ENCODE measurements at regions not wholly inside any gene's neighbourhood (a gene's known extent, or its start where the extent isn't known, plus 50 kb on each side); places are given as distances from the start of the nearest gene placed in this dataset.

- FAIRE-seq (no peak), DNase-seq (ENCODE audit: low spot score in 2 of 2) (no peak)
These were observed 154.3 kb upstream of the KCNH7 start for GRCh38 chr2:162992828-162993227.

- DNase-seq (ENCODE audit: low spot score in 2 of 2) (no peak), FAIRE-seq (no peak)
These were observed 150.9 kb upstream of the KCNH7 start for GRCh38 chr2:162989507-162989906.

GRCh38 chr2:162974771-162975170 is 136.2 kb upstream of the KCNH7 start:
- FAIRE-seq: no peak
- DNase-seq (ENCODE audit: low spot score in 2 of 2): no peak

- DNase-seq (ENCODE audit: low spot score in 2 of 2): no peak
- FAIRE-seq: no peak
These were observed 133.8 kb upstream of the KCNH7 start for GRCh38 chr2:162972383-162972782.

GRCh38 chr2:162968306-162968705 is 129.7 kb upstream of the KCNH7 start:
- FAIRE-seq (no peak), DNase-seq (ENCODE audit: low spot score in 2 of 2) (no peak)

GRCh38 chr2:162967811-162968210 is 129.2 kb upstream of the KCNH7 start:
- DNase-seq (ENCODE audit: low spot score in 2 of 2) (no peak), FAIRE-seq (no peak)

GRCh38 chr2:162967147-162967546 is 128.6 kb upstream of the KCNH7 start:
- FAIRE-seq: no peak
- DNase-seq (ENCODE audit: low spot score in 2 of 2): no peak

- DNase-seq (ENCODE audit: low spot score in 2 of 2): no peak
These were observed 126.6 kb upstream of the KCNH7 start for GRCh38 chr2:162965191-162965590.

GRCh38 chr2:162964513-162964912 is 125.9 kb upstream of the KCNH7 start:
- FAIRE-seq (no peak), DNase-seq (ENCODE audit: low spot score in 2 of 2) (no peak)

More at GRCh38 chr2:162965191-162965590, 126.6 kb upstream of the KCNH7 start:
- FAIRE-seq: no peak

- FAIRE-seq (no peak), DNase-seq (ENCODE audit: low spot score in 2 of 2) (no peak)
These were observed 124.6 kb upstream of the KCNH7 start for GRCh38 chr2:162963156-162963555.

GRCh38 chr2:162945785-162946184 is 107.2 kb upstream of the KCNH7 start:
- no peak for FAIRE-seq

GRCh38 chr2:162938387-162938786 is 99.8 kb upstream of the KCNH7 start:
- FAIRE-seq: no peak
- DNase-seq (ENCODE audit: low spot score in 2 of 2): no peak

More at GRCh38 chr2:162945785-162946184, 107.2 kb upstream of the KCNH7 start:
- no peak for DNase-seq (ENCODE audit: low spot score in 2 of 2)

GRCh38 chr2:162934191-162934590 is 95.6 kb upstream of the KCNH7 start:
- DNase-seq (ENCODE audit: low spot score in 2 of 2): no peak
- no peak for FAIRE-seq

GRCh38 chr2:162932416-162932815 is 93.8 kb upstream of the KCNH7 start:
- DNase-seq (ENCODE audit: low spot score in 2 of 2): no peak
- FAIRE-seq: no peak

- FAIRE-seq: no peak
These were observed 91.0 kb upstream of the KCNH7 start for GRCh38 chr2:162929571-162929970.

GRCh38 chr2:162928356-162928755 is 89.8 kb upstream of the KCNH7 start:
- DNase-seq (ENCODE audit: low spot score in 2 of 2) (no peak), FAIRE-seq (no peak)

More at GRCh38 chr2:162929571-162929970, 91.0 kb upstream of the KCNH7 start:
- no peak for DNase-seq (ENCODE audit: low spot score in 2 of 2)

GRCh38 chr2:162926907-162927306 is 88.3 kb upstream of the KCNH7 start:
- DNase-seq (ENCODE audit: low spot score in 2 of 2) (no peak), FAIRE-seq (no peak)

- no peak for DNase-seq (ENCODE audit: low spot score in 2 of 2)
- FAIRE-seq: no peak
These were observed 87.9 kb upstream of the KCNH7 start for GRCh38 chr2:162926501-162926900.

GRCh38 chr2:162925595-162925994 is 87.0 kb upstream of the KCNH7 start:
- DNase-seq (ENCODE audit: low spot score in 2 of 2) (no peak), FAIRE-seq (no peak)

- FAIRE-seq (no peak), DNase-seq (ENCODE audit: low spot score in 2 of 2) (no peak)
These were observed 80.5 kb upstream of the KCNH7 start for GRCh38 chr2:162919111-162919510.

- FAIRE-seq (no peak), DNase-seq (ENCODE audit: low spot score in 2 of 2) (no peak)
These were observed 79.1 kb upstream of the KCNH7 start for GRCh38 chr2:162917626-162918025.

- no peak for DNase-seq (ENCODE audit: low spot score in 2 of 2)
- FAIRE-seq: no peak
These were observed 77.8 kb upstream of the KCNH7 start for GRCh38 chr2:162916286-162916801.

GRCh38 chr2:162915858-162916257 is 77.3 kb upstream of the KCNH7 start:
- no peak for DNase-seq (ENCODE audit: low spot score in 2 of 2)
- no peak for FAIRE-seq
